GM12872 (cell line): ENCODE measurements at regions not wholly inside any gene's neighbourhood (a gene's known extent, or its start where the extent isn't known, plus 50 kb on each side); places are given as distances from the start of the nearest gene placed in this dataset.

ENCODE experiments used
- CTCF ChIP-seq: IDR thresholded peaks from 3 replicates; pipeline ENCODE4 v1.5.1; 2011; ENCODE audit warnings: low read depth, mild to moderate bottlenecking, low read length, moderate library complexity; ENCODE audit not compliant: insufficient read depth

- no peak for TF ChIP-seq CTCF
These were observed 244.9 kb upstream of the SOX4 start for GRCh38 chr6:21348504-21349195.

- no peak for TF ChIP-seq CTCF
These were observed 243.7 kb upstream of the SOX4 start for GRCh38 chr6:21349834-21350233.

GRCh38 chr6:21350926-21351325, 242.6 kb upstream of the SOX4 start:
- no peak for TF ChIP-seq CTCF

- no peak for TF ChIP-seq CTCF
These were observed 241.4 kb upstream of the SOX4 start for GRCh38 chr6:21352131-21352530.

GRCh38 chr6:21354805-21355238, 238.7 kb upstream of the SOX4 start:
- TF ChIP-seq CTCF: no peak

- TF ChIP-seq CTCF: no peak
These were observed 237.9 kb upstream of the SOX4 start for GRCh38 chr6:21355638-21356037.

GRCh38 chr6:21357262-21357661, 236.3 kb upstream of the SOX4 start:
- no peak for TF ChIP-seq CTCF
